Amniotic stem cell (primary cell): ENCODE measurements at regions not wholly inside any gene's neighbourhood (a gene's known extent, or its start where the extent isn't known, plus 50 kb on each side); places are given as distances from the start of the nearest gene placed in this dataset.

ENCODE experiments used
- DNase-seq: peaks from one replicate; lab custom pipeline; 2025; lab: John Stamatoyannopoulos, UW

- no peak for DNase-seq
Observed at GRCh38 chr3:161156936-161157335, 51.8 kb upstream of the B3GALNT1 start.

- no peak for DNase-seq
Observed at GRCh38 chr3:161161603-161162002, 56.5 kb upstream of the B3GALNT1 start.

- DNase-seq, result peak; percentile 38
Observed at GRCh38 chr3:161163297-161163696, 57.8 kb upstream of the NMD3 start.

- no peak for DNase-seq
Observed at GRCh38 chr3:161166051-161166450, 55.1 kb upstream of the NMD3 start.

GRCh38 chr3:161171113-161171512, 50.0 kb upstream of the NMD3 start:
- DNase-seq, result peak; percentile 40
